H1 (cell line): ENCODE measurements at regions not wholly inside any gene's neighbourhood (a gene's known extent, or its start where the extent isn't known, plus 50 kb on each side); places are given as distances from the start of the nearest gene placed in this dataset.

Experiments used
- CTCF ChIA-PET: fragments of 300-600 bp; sonication (Branson Sonifier 250); formaldehyde crosslinking; loops from one replicate; lab custom pipeline; 2021; ENCODE audit not compliant: partially characterized antibody; lab: Charles Lee
- POLR2A ChIA-PET: fragments of 300-600 bp; sonication (Branson Sonifier 250); formaldehyde crosslinking; loops from one replicate; lab custom pipeline; 2021; ENCODE audit warnings: inconsistent platforms; ENCODE audit not compliant: partially characterized antibody; lab: Charles Lee
- DNase-seq, 2 experiments: peaks; one replicate each; pipeline versions ENCODE4 v3.0.0 to v3.0.0-alpha.2; 2010 to 2022; ENCODE audit warnings: low spot score in 2 of 2, low read depth in 1 of 2, mixed read lengths in 1 of 2
- FAIRE-seq: peaks from 2 replicates; lab custom pipeline; 2011; peaks lifted over from hg19 to GRCh38; lab: Jason Lieb, UNC
- H2AFZ ChIP-seq: 2 replicates; pipeline ENCODE4 v1.8.1; 2012; ENCODE audit warnings: low read length, inconsistent platforms
- H2AK5ac ChIP-seq: 2 replicates; pipeline ENCODE4 v1.6.1; 2013; ENCODE audit warnings: low read depth, low read length
- H2BK120ac ChIP-seq: replicated peaks from 2 replicates; pipeline ENCODE3; 2013; ENCODE audit warnings: low read depth, low read length, inconsistent platforms
- H2BK12ac ChIP-seq: 2 replicates; pipeline ENCODE4 v1.6.1; 2013; ENCODE audit warnings: low read depth, low read length
- H2BK15ac ChIP-seq: 2 replicates; pipeline ENCODE4 v1.6.1; 2013; ENCODE audit warnings: low read length
- H2BK20ac ChIP-seq: 2 replicates; pipeline ENCODE4 v1.6.1; 2013; ENCODE audit warnings: low read length
- H2BK5ac ChIP-seq: 2 replicates; pipeline ENCODE4 v1.6.1; 2013; ENCODE audit warnings: low read depth, low read length
- H3K14ac ChIP-seq: 2 replicates; pipeline ENCODE4 v1.6.1; 2013; ENCODE audit warnings: inconsistent platforms; ENCODE audit not compliant: insufficient read length
- H3K18ac ChIP-seq: 2 replicates; pipeline ENCODE4 v1.6.1; 2013; ENCODE audit warnings: low read length; ENCODE audit errors: extremely low read depth
- H3K23ac ChIP-seq: 2 replicates; pipeline ENCODE4 v1.6.1; 2013; ENCODE audit warnings: inconsistent platforms; ENCODE audit not compliant: insufficient read length
- H3K23me2 ChIP-seq: 2 replicates; pipeline ENCODE4 v1.6.1; 2013; ENCODE audit warnings: low read depth, low read length
- H3K27ac ChIP-seq: 2 replicates; pipeline ENCODE4 v1.6.1; 2011; ENCODE audit warnings: low read depth, low read length, inconsistent platforms
- H3K27me3 ChIP-seq, 4 experiments: replicated peaks in 1 of 4; 1 replicate in 1 of 4; 2 replicates in 3 of 4; pipeline versions ENCODE4 v1.6.1 to v1.8.1; 2011 to 2013; ENCODE audit warnings: low read length in 3 of 4, mild to moderate bottlenecking in 3 of 4, inconsistent platforms in 2 of 4, mixed read lengths in 2 of 4, moderate library complexity in 1 of 4; ENCODE audit not compliant: control insufficient read depth in 3 of 4, insufficient read depth in 3 of 4; ENCODE audit errors: extremely low read depth in 1 of 4
- H3K36me3 ChIP-seq, 4 experiments: 2 replicates each; pipeline versions ENCODE4 v1.6.1 to v1.8.1; 2011 to 2013; ENCODE audit warnings: mild to moderate bottlenecking in 4 of 4, low read length in 3 of 4, moderate library complexity in 2 of 4, control low read depth in 1 of 4, inconsistent platforms in 1 of 4; ENCODE audit not compliant: insufficient read depth in 4 of 4, control insufficient read depth in 2 of 4
- H3K4ac ChIP-seq: replicated peaks from 2 replicates; pipeline ENCODE3; 2013; ENCODE audit warnings: low read length, low read depth, mixed read lengths, inconsistent platforms; ENCODE audit not compliant: insufficient read length
- H3K4me1 ChIP-seq, 4 experiments: replicated peaks in 1 of 4; 1 replicate in 1 of 4; 2 replicates in 3 of 4; pipeline versions ENCODE4 v1.6.1 to v1.8.1; 2011 to 2013; ENCODE audit warnings: low read length in 3 of 4, inconsistent platforms in 2 of 4, mixed read lengths in 1 of 4; ENCODE audit not compliant: insufficient read depth in 4 of 4, control insufficient read depth in 3 of 4
- H3K4me2 ChIP-seq, 2 experiments: 2 replicates each; pipeline versions ENCODE4 v1.6.1 to v1.8.1; 2011 to 2013; ENCODE audit warnings: low read depth in 2 of 2, low read length in 2 of 2, control low read depth in 1 of 2, inconsistent platforms in 1 of 2, mild to moderate bottlenecking in 1 of 2; ENCODE audit not compliant: insufficient read depth in 1 of 2
- H3K4me3 ChIP-seq, 4 experiments: fragments of 200-600, 300-600 bp in 1 of 4; sonication (generic), shearing (Covaris generic), sonication (Bioruptor Twin) in 1 of 4; 2 replicates each; pipeline versions ENCODE4 v1.5.1 to v1.8.1; 2011 to 2016; ENCODE audit warnings: low read length in 4 of 4, low read depth in 3 of 4, control low read depth in 2 of 4, inconsistent platforms in 2 of 4, mild to moderate bottlenecking in 2 of 4, mixed read lengths in 1 of 4, moderate library complexity in 1 of 4; ENCODE audit not compliant: insufficient read depth in 2 of 4; ENCODE audit errors: extremely low read depth in 1 of 4
- H3K56ac ChIP-seq: replicated peaks from 2 replicates; pipeline ENCODE3; 2013; ENCODE audit warnings: low read depth, mild to moderate bottlenecking, mixed read lengths, low read length, inconsistent platforms; ENCODE audit not compliant: insufficient read length
- H3K79me1 ChIP-seq: 2 replicates; pipeline ENCODE4 v1.6.1; 2013; ENCODE audit warnings: low read depth, low read length, control low read depth
- H3K79me2 ChIP-seq, 2 experiments: 2 replicates each; pipeline versions ENCODE4 v1.6.1 to v1.8.1; 2012 to 2013; ENCODE audit warnings: low read length in 2 of 2, mild to moderate bottlenecking in 2 of 2, inconsistent platforms in 1 of 2; ENCODE audit not compliant: insufficient read depth in 2 of 2, control insufficient read depth in 1 of 2
- H3K9ac ChIP-seq, 4 experiments: replicated peaks in 1 of 4; 1 replicate in 1 of 4; 2 replicates in 3 of 4; pipeline versions ENCODE4 v1.6.1 to v1.8.1; 2011 to 2013; ENCODE audit warnings: low read depth in 3 of 4, low read length in 3 of 4, control low read depth in 2 of 4, mild to moderate bottlenecking in 2 of 4, moderate library complexity in 2 of 4, inconsistent platforms in 1 of 4; ENCODE audit errors: extremely low read depth in 1 of 4
- H3K9me3 ChIP-seq, 2 experiments: 2 replicates each; pipeline versions ENCODE4 v1.6.1 to v1.8.1; 2012 to 2013; ENCODE audit warnings: mild to moderate bottlenecking in 2 of 2, moderate library complexity in 2 of 2, control low read depth in 1 of 2, inconsistent platforms in 1 of 2, low read depth in 1 of 2, low read length in 1 of 2, mixed read lengths in 1 of 2; ENCODE audit not compliant: insufficient read depth in 2 of 2
- H4K20me1 ChIP-seq, 2 experiments: replicated peaks in 1 of 2; 2 replicates each; pipeline versions ENCODE3 to v1.8.1; 2011 to 2013; ENCODE audit warnings: inconsistent platforms in 2 of 2, low read length in 2 of 2, mild to moderate bottlenecking in 1 of 2; ENCODE audit not compliant: insufficient read depth in 2 of 2, control insufficient read depth in 1 of 2
- H4K5ac ChIP-seq: 2 replicates; pipeline ENCODE4 v1.6.1; 2013; ENCODE audit warnings: low read length, low read depth, mixed read lengths, inconsistent platforms; ENCODE audit not compliant: insufficient read length
- H4K8ac ChIP-seq: 2 replicates; pipeline ENCODE4 v1.8.0; 2013; ENCODE audit warnings: mild to moderate bottlenecking, moderate library complexity, low read length, inconsistent platforms; ENCODE audit not compliant: insufficient read depth; ENCODE audit errors: extremely low read depth
- H4K91ac ChIP-seq: replicated peaks from 2 replicates; pipeline ENCODE3; 2013; ENCODE audit warnings: low read length, mixed read lengths, inconsistent platforms; ENCODE audit not compliant: insufficient read length
- E2F6 ChIP-seq: IDR thresholded peaks from 2 replicates; pipeline ENCODE4 v1.6.1; 2012; ENCODE audit warnings: inconsistent platforms
- EP300 ChIP-seq, 2 experiments: IDR thresholded peaks; 1 replicate in 1 of 2; 2 replicates in 1 of 2; pipeline ENCODE4 v1.6.1; 2011 to 2012; ENCODE audit warnings: low read depth in 2 of 2, low read length in 2 of 2, mild to moderate bottlenecking in 2 of 2, borderline replicate concordance in 1 of 2, inconsistent platforms in 1 of 2, moderate library complexity in 1 of 2
- RFX5 ChIP-seq: IDR thresholded peaks from 2 replicates; pipeline ENCODE4 v1.6.1; 2011; ENCODE audit warnings: low read depth, low read length, improper control_type of control experiment, borderline replicate concordance
- SAP30 ChIP-seq: fragments of 300-600 bp; sonication (generic); IDR thresholded peaks from 2 replicates; pipeline ENCODE4 v1.7.1; 2012; ENCODE audit warnings: low read length, moderate library complexity, mild to moderate bottlenecking, inconsistent platforms; ENCODE audit not compliant: insufficient read depth, insufficient replicate concordance
- TAF1 ChIP-seq: IDR thresholded peaks from 2 replicates; pipeline ENCODE4 v1.6.1; 2011; ENCODE audit warnings: mild to moderate bottlenecking, low read depth, low read length
- WGBS, 2 experiments: shearing (Covaris generic) in 1 of 2; methylation state at CpG; one replicate each; pipeline versions ENCODE4 v1.1.6 to v1.1.7; 2013 to 2015; ENCODE audit warnings: low lambda C conversion rate in 2 of 2, mixed read lengths in 2 of 2, inconsistent platforms in 1 of 2, low coverage in 1 of 2, missing lambda C conversion rate in 1 of 2; ENCODE audit not compliant: insufficient replicate concordance in 2 of 2, insufficient coverage in 1 of 2, insufficient read length in 1 of 2; ENCODE audit errors: extremely low coverage in 1 of 2, missing lambda C conversion rate in 1 of 2; 5-methylcytosine and 5-hydroxymethylcytosine counted together

- Histone ChIP-seq H2BK20ac (no peak overlapping the region), H2BK120ac (no peak overlapping the region), H3K4ac (no peak overlapping the region), H4K5ac (no peak overlapping the region), H2BK12ac (no peak overlapping the region), H4K20me1 (peaks cover 0 to 5% of the 10 kb centered on the region in 2 experiments), H3K18ac (no peak overlapping the region), H3K36me3 (no peaks in the 10 kb centered on the region), H3K4me2 (no peak overlapping the region), H3K4me1 (peaks cover 0 to 9% (median 6%) of the 10 kb centered on the region in 4 experiments; a peak in 4 of 7 replicates), H4K8ac (no peak overlapping the region), H3K9ac (no peak overlapping the region), H4K91ac (no peak overlapping the region), H3K23ac (no peak overlapping the region), H2AFZ (no peak overlapping the region), H3K56ac (no peak overlapping the region), H3K23me2 (peaks cover 6% of the 10 kb centered on the region; the same call in 1 of the 2 replicates), H3K27ac (no peak overlapping the region), H2BK5ac (no peak overlapping the region), H3K79me1 (peaks cover 3% of the 10 kb centered on the region; the same call in 1 of the 2 replicates), H3K79me2 (no peaks in the 10 kb centered on the region), H2BK15ac (no peak overlapping the region), H3K4me3 (no peak overlapping the region), H2AK5ac (no peak overlapping the region), H3K14ac (no peak overlapping the region), H3K27me3 (no peaks in the 10 kb centered on the region), H3K9me3 (peaks cover 0 to 2% of the 10 kb centered on the region in 2 experiments; a peak in 1 of 4 replicates)
- CTCF ChIA-PET, result interaction anchor here (1.3 kb wide), 1 partner anchor 59 kb away, joined by 3 read pairs; no protein-coding TSS in a partner anchor
- POLR2A ChIA-PET, result no interaction called here
- TF ChIP-seq RFX5 (no peak), E2F6 (no peak), SAP30 (no peak), EP300 (IDR thresholded peaks at IDR 0.05; ENCODE audit: borderline replicate concordance in 1 of 2, low read depth in 2 of 2, low read length in 2 of 2) (no peak), TAF1 (no peak)
- 81% methylated on average over 9 of the region's 9 CpGs; no CpG with 5 or more reads in 1 of the 2 experiments for WGBS, 2 experiments
- FAIRE-seq (no peak), DNase-seq (no peak)
Observed at GRCh38 chr7:155917836-155918430, 105.7 kb upstream of the SHH start.
